Pancreas (tissue), 10 donors: ENCODE measurements at regions not wholly inside any gene's neighbourhood (a gene's known extent, or its start where the extent isn't known, plus 50 kb on each side); places are given as distances from the start of the nearest gene placed in this dataset.
A peak's percentile ranks its signal among the peaks of the same experiment; 100 is the strongest.

ENCODE experiments used
- ATAC-seq, 4 donors: fragments of 200-7000 bp; cut with Tn5 transposase; one replicate each; pipeline versions ENCODE4 v1.8.0 to v1.9.1; 2020; ENCODE audit warnings: mild to moderate bottlenecking in 4 of 4, moderate library complexity in 4 of 4
- DNase-seq, 6 donors: peaks; one replicate each; pipeline ENCODE4 v3.0.0-alpha.2; 2020
- FAIRE-seq: peaks from 2 replicates; lab custom pipeline; 2012; peaks lifted over from hg19 to GRCh38; lab: Jason Lieb, UNC
- H3K27ac ChIP-seq, 4 donors: fragments of 200-600 bp; sonication (generic); 1 replicate in 3 of 4; 2 replicates in 1 of 4; pipeline versions ENCODE4 v1.5.0 to v1.8.0; 2020
- H3K27me3 ChIP-seq, 4 donors: fragments of 200-600 bp; one replicate each; pipeline ENCODE4 v1.8.0; 2021
- H3K36me3 ChIP-seq, 3 donors: fragments of 200-600 bp; sonication (generic) in 1 of 3; one replicate each; pipeline versions ENCODE4 v1.5.0 to v1.8.0; 2020 to 2021
- H3K4me1 ChIP-seq, 3 donors: fragments of 200-600 bp; one replicate each; pipeline ENCODE4 v1.8.0; 2021
- H3K4me3 ChIP-seq, 4 donors: fragments of 200-600 bp; sonication (generic) in 2 of 4; one replicate each; pipeline versions ENCODE4 v1.5.0 to v1.8.0; 2020 to 2021
- H3K9me3 ChIP-seq, 4 donors: fragments of 200-600 bp; one replicate each; pipeline ENCODE4 v1.8.0; 2021
- CTCF ChIP-seq, 4 donors: fragments of 200-600 bp; sonication (generic) in 3 of 4; IDR thresholded peaks; one replicate each; pipeline versions ENCODE4 v1.5.0 to v1.8.0; 2021; ENCODE audit warnings: antibody characterized with exemption in 4 of 4
- WGBS, 2 donors: extraction: QIAGEN DNeasy Blood & Tissue Kit; methylation state at CpG; one replicate each; pipeline ENCODE4 v1.1.7; 2013; 5-methylcytosine and 5-hydroxymethylcytosine counted together
- intact Hi-C, 3 donors: fragments of 100-400 bp; cut with DNase I; formaldehyde crosslinking; loops; one replicate each; pipeline versions ENCODE4 v1.11.1 to v1.14.2; 2022
- donor health status: healthy with polysubstance abuse.
- donor health status: DM: no; HTN: no; CAD: no; lungs with moderate emphysema.
- donor health status: DM: no; HTN: no; CAD: no.
- donor health status: control.
- donor health status: control.
- donor health status: Bipolar disorder and iron deficiency.
- donor health status: DM: yes; HTN: yes; CAD: no.
- donor health status: DM: no; HTN: no; CAD: no.
- donor health status: DM: no; HTN: no; CAD: no.
- donor health status: DM: yes; HTN: yes; CAD: no.

DNA sequence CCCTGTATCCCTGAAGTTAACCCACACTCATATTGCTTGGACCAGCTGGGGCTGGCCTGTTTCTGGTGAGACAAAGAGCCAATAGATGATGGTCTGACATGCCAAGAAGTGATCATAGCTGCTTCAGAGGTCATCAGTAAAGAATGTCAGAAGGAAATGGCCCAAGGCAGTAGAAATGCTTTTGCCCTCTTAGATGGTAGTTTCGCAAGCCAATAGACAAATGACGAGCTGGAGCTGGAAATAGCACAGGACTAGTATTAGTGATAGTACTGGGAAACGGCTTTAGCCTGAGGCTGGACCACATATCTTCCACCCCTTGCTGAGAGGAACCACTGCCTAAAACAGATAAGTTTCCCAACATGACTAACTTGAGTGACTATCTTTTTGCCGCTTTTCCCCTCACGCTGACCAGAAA lies 176.1 kb upstream of the THBS1 start:
- peak in 1 of 4 donors; percentile 27 for ATAC-seq
- no peak for DNase-seq
- Histone ChIP-seq H3K4me3 (no peak overlapping the region), H3K36me3 (no peaks in the 10 kb centered on the region), H3K27me3 (no peaks in the 10 kb centered on the region), H3K4me1 (peaks cover 0 to 7% (median 6%) of the 10 kb centered on the region in 3 donors), H3K9me3 (no peaks in the 10 kb centered on the region), H3K27ac (no peak overlapping the region)
- no peak for FAIRE-seq
- 88 to 92% methylated on average over 5 of the region's 5 CpGs for WGBS, 2 donors
- intact Hi-C loops: no loop called here
- no peak for TF ChIP-seq CTCF (IDR thresholded peaks at IDR 0.05)

GRCh38 chr15:39406485-39406884 lies 174.4 kb upstream of the THBS1 start:
- Histone ChIP-seq H3K36me3 (no peaks in the 10 kb centered on the region), H3K4me1 (peaks cover 0 to 10% (median 7%) of the 10 kb centered on the region in 3 donors), H3K27ac (no peak overlapping the region), H3K4me3 (no peak overlapping the region), H3K27me3 (no peaks in the 10 kb centered on the region), H3K9me3 (no peaks in the 10 kb centered on the region)
- intact Hi-C loops: no loop called here
- ATAC-seq (no peak), FAIRE-seq (no peak), DNase-seq (no peak)
- 90 to 92% methylated on average over 6 of the region's 6 CpGs for WGBS, 2 donors
- TF ChIP-seq CTCF (IDR thresholded peaks at IDR 0.05): no peak

DNA sequence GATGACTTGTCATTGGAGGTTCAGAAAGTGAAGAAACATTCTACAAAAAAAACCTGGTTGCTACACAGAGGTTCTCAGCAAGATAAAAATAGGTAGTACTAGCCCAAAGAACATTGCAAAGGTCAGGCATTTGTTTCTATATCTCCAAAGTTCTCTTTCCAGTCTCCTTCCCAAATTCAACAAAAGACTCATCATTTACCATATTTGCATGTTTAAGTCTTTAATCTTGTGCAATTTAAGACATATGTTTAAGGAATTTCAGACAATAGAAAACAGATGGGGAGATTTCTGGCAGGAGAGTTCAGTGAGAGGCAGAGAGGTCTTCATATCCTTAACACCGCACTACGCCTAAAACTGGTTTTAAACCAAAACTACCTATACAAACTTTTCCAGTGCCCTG lies 173.8 kb upstream of the THBS1 start:
- intact Hi-C loops: no loop called here
- no peak for TF ChIP-seq CTCF (IDR thresholded peaks at IDR 0.05)
- Histone ChIP-seq H3K27ac (no peak overlapping the region), H3K27me3 (no peaks in the 10 kb centered on the region), H3K36me3 (no peaks in the 10 kb centered on the region), H3K4me1 (peaks cover 0 to 11% (median 7%) of the 10 kb centered on the region in 3 donors), H3K4me3 (no peak overlapping the region), H3K9me3 (no peaks in the 10 kb centered on the region)
- ATAC-seq: no peak
- no peak for DNase-seq
- FAIRE-seq: no peak
- WGBS, 2 donors: 96 to 100% methylated on average over 2 of the region's 2 CpGs

- H3K9me3 ChIP-seq: no peaks in the 10 kb centered on the region
- H3K4me1 ChIP-seq: peaks cover 0 to 4% (median 0%) of the 10 kb centered on the region in 3 donors
- H3K4me3 ChIP-seq: no peak overlapping the region
- no peak for DNase-seq
- TF ChIP-seq CTCF (IDR thresholded peaks at IDR 0.05): no peak
- no peaks in the 10 kb centered on the region for H3K27me3 ChIP-seq
- FAIRE-seq: no peak
- ATAC-seq: no peak
- H3K27ac ChIP-seq: no peak overlapping the region
- 86 to 88% methylated on average over 2 of the region's 2 CpGs for WGBS, 2 donors
- intact Hi-C loops: no loop called here
- no peaks in the 10 kb centered on the region for H3K36me3 ChIP-seq
Observed at GRCh38 chr15:39409876-39410530, 170.9 kb upstream of the THBS1 start.
